IMR-90 (cell line): ENCODE measurements at regions not wholly inside any gene's neighbourhood (a gene's known extent, or its start where the extent isn't known, plus 50 kb on each side); places are given as distances from the start of the nearest gene placed in this dataset.

Source experiments
- ATAC-seq: fragments of 200-7000 bp; cut with Tn5 transposase; 2 replicates; pipeline ENCODE4 v1.9.1; 2020; ENCODE audit warnings: low read depth, mild to moderate bottlenecking, moderate library complexity
- BruUV-seq: library from RNA; stranded (reverse); fragments of 400-500 nt; replicated peaks from 2 replicates; lab custom pipeline; 2021; lab: Mats Ljungman, UMichigan
- CTCF ChIA-PET: fragments of 300-600 bp; formaldehyde crosslinking; extraction: SDS; loops from one replicate; lab custom pipeline; 2021; ENCODE audit warnings: antibody characterized with exemption; lab: Yijun Ruan, JAX
- POLR2A ChIA-PET: fragments of 300-600 bp; sonication (Branson Sonifier 250); formaldehyde crosslinking; loops from one replicate; lab custom pipeline; 2022; ENCODE audit warnings: antibody characterized with exemption; ENCODE audit not compliant: unreplicated experiment; lab: Charles Lee
- DNase-seq: peaks from one replicate; pipeline ENCODE4 v3.0.0; 2013
- H2AFZ ChIP-seq: replicated peaks from 2 replicates; pipeline ENCODE3; 2013; ENCODE audit warnings: low read length, mild to moderate bottlenecking; ENCODE audit not compliant: poor library complexity
- H2AK5ac ChIP-seq: 2 replicates; pipeline ENCODE4 v1.6.1; 2013; ENCODE audit warnings: low read depth, low read length, inconsistent platforms
- H2AK9ac ChIP-seq: replicated peaks from 2 replicates; pipeline ENCODE3; 2013; ENCODE audit warnings: mild to moderate bottlenecking, low read depth, low read length, moderate library complexity; ENCODE audit not compliant: poor library complexity
- H2BK120ac ChIP-seq: 2 replicates; pipeline ENCODE4 v1.6.1; 2013; ENCODE audit warnings: low read depth, low read length, inconsistent platforms
- H2BK15ac ChIP-seq: 3 replicates; pipeline ENCODE4 v1.6.1; 2013; ENCODE audit warnings: low read depth, low read length, inconsistent platforms
- H2BK20ac ChIP-seq: 2 replicates; pipeline ENCODE4 v1.6.1; 2013; ENCODE audit warnings: low read depth, mild to moderate bottlenecking, inconsistent platforms, low read length, moderate library complexity
- H2BK5ac ChIP-seq: 2 replicates; pipeline ENCODE4 v1.6.1; 2013; ENCODE audit warnings: mild to moderate bottlenecking, low read depth, low read length, inconsistent platforms; ENCODE audit not compliant: poor library complexity, severe bottlenecking
- H3K14ac ChIP-seq: replicated peaks from 2 replicates; pipeline ENCODE4 v1.6.1; 2013; ENCODE audit warnings: low read depth, low read length, inconsistent platforms
- H3K18ac ChIP-seq: 2 replicates; pipeline ENCODE4 v1.6.1; 2013; ENCODE audit warnings: low read depth, low read length, control low read depth
- H3K23ac ChIP-seq: 2 replicates; pipeline ENCODE4 v1.6.1; 2013; ENCODE audit warnings: low read depth, low read length, inconsistent platforms
- H3K27ac ChIP-seq: 2 replicates; pipeline ENCODE4 v1.5.1; 2013; ENCODE audit warnings: mild to moderate bottlenecking, control low read depth, low read length; ENCODE audit not compliant: insufficient read depth
- H3K27me3 ChIP-seq: 2 replicates; pipeline ENCODE4 v1.6.1; 2013; ENCODE audit warnings: low read length; ENCODE audit not compliant: control insufficient read depth, insufficient read depth
- H3K36me3 ChIP-seq: 2 replicates; pipeline ENCODE4 v1.6.1; 2013; ENCODE audit warnings: low read length, mixed read lengths; ENCODE audit not compliant: control insufficient read depth, insufficient read depth
- H3K4ac ChIP-seq: 2 replicates; pipeline ENCODE4 v1.6.1; 2013; ENCODE audit warnings: low read depth, low read length, inconsistent platforms
- H3K4me1 ChIP-seq: 2 replicates; pipeline ENCODE4 v1.6.1; 2013; ENCODE audit warnings: low read length, mixed read lengths; ENCODE audit not compliant: control insufficient read depth, insufficient read depth
- H3K4me2 ChIP-seq: 2 replicates; pipeline ENCODE4 v1.6.1; 2013; ENCODE audit warnings: low read depth, mild to moderate bottlenecking, control low read depth, low read length, moderate library complexity
- H3K4me3 ChIP-seq: 2 replicates; pipeline ENCODE4 v1.5.1; 2013; ENCODE audit warnings: low read depth, mild to moderate bottlenecking, control low read depth, low read length, moderate library complexity; ENCODE audit not compliant: insufficient read depth
- H3K56ac ChIP-seq: 2 replicates; pipeline ENCODE4 v1.6.1; 2013; ENCODE audit warnings: low read length, inconsistent platforms; ENCODE audit not compliant: insufficient read depth; ENCODE audit errors: extremely low read depth
- H3K79me1 ChIP-seq, 2 experiments: 2 replicates each; pipeline ENCODE4 v1.6.1; 2013; ENCODE audit warnings: low read length in 2 of 2, inconsistent platforms in 1 of 2, low read depth in 1 of 2
- H3K9ac ChIP-seq: 2 replicates; pipeline ENCODE4 v1.6.1; 2013; ENCODE audit warnings: low read depth, low read length, control low read depth
- H3K9me1 ChIP-seq: 2 replicates; pipeline ENCODE4 v1.6.1; 2013; ENCODE audit warnings: low read length, inconsistent platforms; ENCODE audit not compliant: insufficient read depth
- H3K9me3 ChIP-seq: 2 replicates; pipeline ENCODE4 v1.6.1; 2013; ENCODE audit warnings: low read length; ENCODE audit not compliant: control insufficient read depth, insufficient read depth
- H4K20me1 ChIP-seq: 2 replicates; pipeline ENCODE4 v1.6.1; 2013; ENCODE audit warnings: low read length, inconsistent platforms; ENCODE audit not compliant: insufficient read depth
- H4K5ac ChIP-seq: 2 replicates; pipeline ENCODE4 v1.6.1; 2013; ENCODE audit warnings: mild to moderate bottlenecking, low read depth, low read length, control low read depth
- H4K8ac ChIP-seq, 2 experiments: 2 replicates each; pipeline ENCODE4 v1.6.1; 2013; ENCODE audit warnings: low read depth in 2 of 2, low read length in 2 of 2, control low read depth in 1 of 2, inconsistent platforms in 1 of 2
- H4K91ac ChIP-seq: 2 replicates; pipeline ENCODE4 v1.6.1; 2013; ENCODE audit warnings: low read depth, low read length, inconsistent platforms; ENCODE audit not compliant: insufficient read depth
- ELK1 ChIP-seq: fragments of 150-350 bp; IDR thresholded peaks from 2 replicates; pipeline ENCODE4 v1.6.1; 2016; ENCODE audit warnings: low read depth, mild to moderate bottlenecking, low read length, moderate library complexity, borderline replicate concordance
- FOS ChIP-seq: fragments of 150-350 bp; IDR thresholded peaks from 2 replicates; pipeline ENCODE4 v1.6.1; 2016; ENCODE audit warnings: low read depth, low read length
- MAFK ChIP-seq: IDR thresholded peaks from 2 replicates; pipeline ENCODE4 v1.6.1; 2012; ENCODE audit warnings: low read depth, low read length, improper control_type of control experiment
- MAZ ChIP-seq: IDR thresholded peaks from 2 replicates; pipeline ENCODE4 v1.6.1; 2012; ENCODE audit warnings: low read depth, mild to moderate bottlenecking, low read length, improper control_type of control experiment, moderate library complexity, borderline replicate concordance
- MXI1 ChIP-seq: IDR thresholded peaks from 2 replicates; pipeline ENCODE4 v1.6.1; 2012; ENCODE audit warnings: low read depth, mild to moderate bottlenecking, low read length, moderate library complexity, borderline replicate concordance
- POLR2A ChIP-seq: IDR thresholded peaks from 2 replicates; pipeline ENCODE4 v1.6.1; 2012; ENCODE audit warnings: mild to moderate bottlenecking, low read depth, low read length
- RAD21 ChIP-seq: IDR thresholded peaks from 2 replicates; pipeline ENCODE4 v1.6.1; 2012; ENCODE audit warnings: low read length, improper control_type of control experiment
- RCOR1 ChIP-seq: IDR thresholded peaks from 2 replicates; pipeline ENCODE4 v1.6.1; 2012; ENCODE audit warnings: mild to moderate bottlenecking, low read length, improper control_type of control experiment; ENCODE audit not compliant: insufficient replicate concordance
- RFX5 ChIP-seq: IDR thresholded peaks from 2 replicates; pipeline ENCODE4 v1.8.0; 2012; ENCODE audit warnings: low read depth, mild to moderate bottlenecking, low read length, moderate library complexity
- WGBS, 2 experiments: methylation state at CpG; one replicate each; pipeline versions ENCODE4 v1.1.5 to v1.1.7; 2013; ENCODE audit warnings: missing lambda C conversion rate in 2 of 2; ENCODE audit not compliant: insufficient read length in 1 of 2; ENCODE audit errors: extremely low coverage in 2 of 2; 5-methylcytosine and 5-hydroxymethylcytosine counted together
- dilution Hi-C: fragments of 300-500 bp; cut with HindIII; formaldehyde crosslinking; loops from one replicate; pipeline ENCODE4 v1.14.3; 2018; ENCODE audit warnings: low sequenced_read_pairs; ENCODE audit not compliant: unreplicated experiment
- in situ Hi-C: fragments of 300-500 bp; cut with MboI; formaldehyde crosslinking; loops from 3 replicates; pipeline ENCODE4 v1.14.3; 2019; ENCODE audit warnings: low sequenced_read_pairs, inconsistent platforms, mixed read lengths
- intact Hi-C: fragments of 100-400 bp; cut with micrococcal nuclease; formaldehyde crosslinking; loops from 2 replicates; pipeline ENCODE4 v1.10.0; 2022

- in situ Hi-C loops (no loop called here), dilution Hi-C loops (no loop called here), intact Hi-C loops (no loop called here)
- ATAC-seq (no peak), DNase-seq (no peak)
- POLR2A ChIA-PET = no interaction called here
- no peak overlapping the region for H3K18ac ChIP-seq
- no peak overlapping the region for H3K14ac ChIP-seq
- no peaks in the 10 kb centered on the region for H3K9me1 ChIP-seq
- no peak overlapping the region for H2BK5ac ChIP-seq
- H2BK20ac ChIP-seq = no peak overlapping the region
- CTCF ChIA-PET = no interaction called here
- no peak overlapping the region for H2BK15ac ChIP-seq
- BruUV-seq = no TSS peak
- H3K4me2 ChIP-seq = no peak overlapping the region
- TF ChIP-seq RCOR1 (no peak), MAFK (no peak), POLR2A (no peak), RFX5 (no peak), MXI1 (no peak), FOS (no peak), ELK1 (no peak), RAD21 (no peak), MAZ (no peak)
- H2AK5ac ChIP-seq = no peak overlapping the region
- H2AK9ac ChIP-seq = no peak overlapping the region
- no peak overlapping the region for H2BK120ac ChIP-seq
- H3K4me1 ChIP-seq = no peaks in the 10 kb centered on the region
- H3K9ac ChIP-seq = no peak overlapping the region
- no peaks in the 10 kb centered on the region for H3K27me3 ChIP-seq
- WGBS, 2 experiments = no CpG with 5 or more reads among the region's 4 CpGs
- no peak overlapping the region for H4K8ac ChIP-seq
- no peak overlapping the region for H3K4ac ChIP-seq
- no peak overlapping the region for H2AFZ ChIP-seq
- H4K5ac ChIP-seq = no peak overlapping the region
- no peak overlapping the region for H3K56ac ChIP-seq
- H3K23ac ChIP-seq = no peak overlapping the region
- no peaks in the 10 kb centered on the region for H3K79me1 ChIP-seq
- H3K9me3 ChIP-seq = no peaks in the 10 kb centered on the region
- no peak overlapping the region for H3K27ac ChIP-seq
- no peak overlapping the region for H4K91ac ChIP-seq
- H4K20me1 ChIP-seq = no peaks in the 10 kb centered on the region
- no peaks in the 10 kb centered on the region for H3K36me3 ChIP-seq
- no peak overlapping the region for H3K4me3 ChIP-seq
Measured at GRCh38 chr16:63938661-63939060, 1183.2 kb downstream of the CDH11 start.
